ENCODE measurements at regions not wholly inside any gene's neighbourhood (a gene's known extent, or its start where the extent isn't known, plus 50 kb on each side); places are given as distances from the start of the nearest gene placed in this dataset.

- FAIRE-seq: no peak
- H3K36me3 ChIP-seq (ENCODE audit: control insufficient read depth, insufficient read depth, low read length): no peaks in the 10 kb centered on the region
- TF ChIP-seq CTCF (IDR thresholded peaks at IDR 0.05; ENCODE audit: insufficient read depth, low read length, severe bottlenecking): no peak
- peaks cover 12% of the 10 kb centered on the region for H3K27me3 ChIP-seq (ENCODE audit: control insufficient read depth, insufficient read depth, low read length)
- DNase-seq (ENCODE audit: low read depth): peak; percentile 49
- H3K4me3 ChIP-seq (ENCODE audit: low read depth, low read length): peak overlapping the region; percentile 99
Measured at GRCh38 chr13:50125554-50126262, 110.5 kb downstream of the KCNRG start.

- H3K27me3 ChIP-seq (ENCODE audit: control insufficient read depth, insufficient read depth, low read length): peaks cover 16% of the 10 kb centered on the region
- TF ChIP-seq CTCF (IDR thresholded peaks at IDR 0.05; ENCODE audit: insufficient read depth, low read length, severe bottlenecking): no peak
- no peak for FAIRE-seq
- no peaks in the 10 kb centered on the region for H3K36me3 ChIP-seq (ENCODE audit: control insufficient read depth, insufficient read depth, low read length)
- DNase-seq (ENCODE audit: low read depth): peak; percentile 30
- peak overlapping the region; percentile 99 for H3K4me3 ChIP-seq (ENCODE audit: low read depth, low read length)
Measured at GRCh38 chr13:50126263-50126992, 111.2 kb downstream of the KCNRG start.

GRCh38 chr13:50126993-50127725 is 111.9 kb downstream of the KCNRG start:
- no peak overlapping the region for H3K4me3 ChIP-seq (ENCODE audit: low read depth, low read length)
- H3K27me3 ChIP-seq (ENCODE audit: control insufficient read depth, insufficient read depth, low read length): peaks cover 16% of the 10 kb centered on the region
- no peak for FAIRE-seq
- DNase-seq (ENCODE audit: low read depth): no peak
- TF ChIP-seq CTCF (IDR thresholded peaks at IDR 0.05; ENCODE audit: insufficient read depth, low read length, severe bottlenecking): no peak
- H3K36me3 ChIP-seq (ENCODE audit: control insufficient read depth, insufficient read depth, low read length): no peaks in the 10 kb centered on the region

- Histone ChIP-seq H3K4me3 (ENCODE audit: low read depth, low read length) (no peak overlapping the region), H3K36me3 (ENCODE audit: control insufficient read depth, insufficient read depth, low read length) (no peaks in the 10 kb centered on the region), H3K27me3 (ENCODE audit: control insufficient read depth, insufficient read depth, low read length) (peaks cover 19% of the 10 kb centered on the region)
- FAIRE-seq: no peak
- TF ChIP-seq CTCF (IDR thresholded peaks at IDR 0.05; ENCODE audit: insufficient read depth, low read length, severe bottlenecking): no peak
- DNase-seq (ENCODE audit: low read depth): no peak
Measured at GRCh38 chr13:50127726-50128291, 112.6 kb downstream of the KCNRG start.

- Histone ChIP-seq H3K4me3 (ENCODE audit: low read depth, low read length) (no peak overlapping the region), H3K27me3 (ENCODE audit: control insufficient read depth, insufficient read depth, low read length) (peaks cover 19% of the 10 kb centered on the region), H3K36me3 (ENCODE audit: control insufficient read depth, insufficient read depth, low read length) (no peaks in the 10 kb centered on the region)
- TF ChIP-seq CTCF (IDR thresholded peaks at IDR 0.05; ENCODE audit: insufficient read depth, low read length, severe bottlenecking): no peak
- no peak for DNase-seq (ENCODE audit: low read depth)
- FAIRE-seq: no peak
Measured at GRCh38 chr13:50128428-50128931, 113.2 kb downstream of the KCNRG start.

Measured in bronchial epithelial cell (primary cell).